Uterus (tissue), 3 donors: ENCODE measurements at regions not wholly inside any gene's neighbourhood (a gene's known extent, or its start where the extent isn't known, plus 50 kb on each side); places are given as distances from the start of the nearest gene placed in this dataset.

Source experiments
- DNase-seq, 2 donors: peaks; one replicate each; pipeline ENCODE4 v3.0.0-alpha.2; 2019 to 2020
- H3K27ac ChIP-seq, 2 donors: fragments of 200-600 bp; sonication (generic); 1 replicate in 1 of 2; 2 replicates in 1 of 2; pipeline ENCODE4 v1.5.1; 2016 to 2018
- H3K27me3 ChIP-seq, 2 donors: fragments of 200-600 bp; sonication (generic); one replicate each; pipeline ENCODE4 v1.5.1; 2018 to 2019; ENCODE audit warnings: control low read depth in 1 of 2
- H3K36me3 ChIP-seq, 2 donors: fragments of 200-600 bp; sonication (generic); one replicate each; pipeline ENCODE4 v1.5.1; 2019; ENCODE audit warnings: control low read depth in 1 of 2
- H3K4me1 ChIP-seq, 2 donors: fragments of 200-600 bp; sonication (generic); one replicate each; pipeline ENCODE4 v1.5.1; 2018 to 2019; ENCODE audit warnings: control low read depth in 1 of 2
- H3K4me3 ChIP-seq, 2 donors: fragments of 200-600 bp; sonication (generic); 1 replicate in 1 of 2; 2 replicates in 1 of 2; pipeline ENCODE4 v1.5.1; 2018 to 2019; ENCODE audit warnings: mild to moderate bottlenecking in 1 of 2
- H3K9me3 ChIP-seq, 2 donors: fragments of 200-600 bp; sonication (generic); one replicate each; pipeline ENCODE4 v1.5.1; 2019; ENCODE audit warnings: control low read depth in 1 of 2
- CTCF ChIP-seq, 4 experiments: fragments of 200-600 bp in 2 of 4; fragments of 450-650 bp in 2 of 4; sonication (generic) in 2 of 4; IDR thresholded peaks; one replicate each; pipeline ENCODE4 v1.5.1; 2016 to 2019; ENCODE audit warnings: antibody characterized with exemption in 4 of 4, mild to moderate bottlenecking in 2 of 4, moderate library complexity in 1 of 4
- POLR2A ChIP-seq, 2 donors: fragments of 450-650 bp; IDR thresholded peaks; one replicate each; pipeline ENCODE4 v1.6.1; 2016; ENCODE audit warnings: antibody characterized with exemption in 2 of 2, mild to moderate bottlenecking in 1 of 2, moderate library complexity in 1 of 2
- intact Hi-C: fragments of 100-400 bp; cut with DNase I; formaldehyde crosslinking; loops from one replicate; pipeline ENCODE4 v1.15.1; 2023; ENCODE audit warnings: low total_unique reads
- donor health status: DM: yes; HTN: yes; CAD: no.

GRCh38 chr6:21887231-21888185 is 294.0 kb downstream of the SOX4 start:
- intact Hi-C loops = no loop called here
- Histone ChIP-seq H3K27me3 (no peaks in the 10 kb centered on the region), H3K4me3 (no peak overlapping the region), H3K4me1 (peaks cover 8 to 9% of the 10 kb centered on the region in 2 donors), H3K9me3 (no peaks in the 10 kb centered on the region), H3K27ac (peak overlapping the region; percentile 71 to 78), H3K36me3 (no peaks in the 10 kb centered on the region)
- no peak for DNase-seq
- no peak for TF ChIP-seq CTCF (IDR thresholded peaks at IDR 0.05)

GRCh38 chr6:21891080-21891479 is 297.5 kb downstream of the SOX4 start:
- Histone ChIP-seq H3K4me3 (no peak overlapping the region), H3K27ac (no peak overlapping the region), H3K4me1 (no peaks in the 10 kb centered on the region), H3K36me3 (no peaks in the 10 kb centered on the region), H3K27me3 (no peaks in the 10 kb centered on the region), H3K9me3 (no peaks in the 10 kb centered on the region)
- TF ChIP-seq POLR2A (IDR thresholded peaks at IDR 0.05) = no peak
- TF ChIP-seq CTCF (IDR thresholded peaks at IDR 0.05) = no peak
- intact Hi-C loops = no loop called here
- DNase-seq = no peak

- no peaks in the 10 kb centered on the region for H3K27me3 ChIP-seq
- H3K27ac ChIP-seq = no peak overlapping the region
- no peak for TF ChIP-seq CTCF (IDR thresholded peaks at IDR 0.05)
- no peak for TF ChIP-seq POLR2A (IDR thresholded peaks at IDR 0.05)
- H3K9me3 ChIP-seq = no peaks in the 10 kb centered on the region
- no peak overlapping the region for H3K4me3 ChIP-seq
- intact Hi-C loops = no loop called here
- H3K4me1 ChIP-seq = no peaks in the 10 kb centered on the region
- no peaks in the 10 kb centered on the region for H3K36me3 ChIP-seq
- no peak for DNase-seq
These were observed 300.2 kb downstream of the SOX4 start for GRCh38 chr6:21893793-21894192.

GRCh38 chr6:21895555-21895954 is 302.0 kb downstream of the SOX4 start:
- H3K36me3 ChIP-seq = no peaks in the 10 kb centered on the region
- DNase-seq = no peak
- H3K4me1 ChIP-seq = no peaks in the 10 kb centered on the region
- H3K27ac ChIP-seq = no peak overlapping the region
- H3K4me3 ChIP-seq = no peak overlapping the region
- TF ChIP-seq CTCF (IDR thresholded peaks at IDR 0.05) (no peak), POLR2A (IDR thresholded peaks at IDR 0.05) (no peak)
- intact Hi-C loops = no loop called here
- H3K9me3 ChIP-seq = no peaks in the 10 kb centered on the region
- no peaks in the 10 kb centered on the region for H3K27me3 ChIP-seq

- TF ChIP-seq CTCF (IDR thresholded peaks at IDR 0.05) = no peak
- no peak for TF ChIP-seq POLR2A (IDR thresholded peaks at IDR 0.05)
- Histone ChIP-seq H3K4me1 (no peaks in the 10 kb centered on the region), H3K36me3 (no peaks in the 10 kb centered on the region), H3K27me3 (no peaks in the 10 kb centered on the region), H3K27ac (no peak overlapping the region), H3K4me3 (no peak overlapping the region), H3K9me3 (no peaks in the 10 kb centered on the region)
- intact Hi-C loops = no loop called here
- no peak for DNase-seq
These were observed 304.7 kb downstream of the SOX4 start for GRCh38 chr6:21898107-21898796.
